ENCODE measurements at regions not wholly inside any gene's neighbourhood (a gene's known extent, or its start where the extent isn't known, plus 50 kb on each side); places are given as distances from the start of the nearest gene placed in this dataset.
"Not testable (repeated sequence)": the region's sequence is repeated elsewhere in the genome, so short reads cannot be mapped to it uniquely, and the experiment has no call there.

DNA sequence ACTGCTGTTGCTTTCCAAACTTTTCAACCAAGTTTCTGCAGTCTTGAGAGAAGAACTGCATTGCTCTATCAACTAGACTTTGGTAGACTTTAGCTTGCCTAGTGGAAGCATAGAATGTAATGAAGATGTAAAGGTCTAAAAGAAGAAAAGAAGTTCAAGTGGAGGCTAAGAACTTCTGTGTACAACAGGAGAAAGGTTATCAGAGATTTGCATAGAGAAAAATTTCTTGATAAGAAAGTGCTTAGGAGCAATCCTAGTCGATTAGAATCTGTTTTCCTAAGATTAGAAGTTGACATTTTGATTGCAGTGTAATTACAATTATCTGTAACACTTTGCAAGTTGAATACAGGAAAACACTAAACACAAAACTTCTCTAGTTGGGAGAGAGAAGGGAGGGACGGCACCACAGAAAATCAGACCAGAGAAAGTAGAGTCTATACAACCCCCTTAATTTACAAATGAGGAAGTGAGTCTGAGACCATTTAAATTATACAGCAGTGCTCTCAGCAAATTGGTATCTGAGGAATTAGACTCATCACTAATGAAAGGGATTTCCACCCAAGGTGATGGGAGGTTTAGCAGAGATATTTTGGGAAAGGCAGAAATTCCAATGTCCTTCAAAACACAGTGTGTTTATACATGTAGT, 194.3 kb upstream of the MARCKS start:
- DNase-seq: no peak

DNA sequence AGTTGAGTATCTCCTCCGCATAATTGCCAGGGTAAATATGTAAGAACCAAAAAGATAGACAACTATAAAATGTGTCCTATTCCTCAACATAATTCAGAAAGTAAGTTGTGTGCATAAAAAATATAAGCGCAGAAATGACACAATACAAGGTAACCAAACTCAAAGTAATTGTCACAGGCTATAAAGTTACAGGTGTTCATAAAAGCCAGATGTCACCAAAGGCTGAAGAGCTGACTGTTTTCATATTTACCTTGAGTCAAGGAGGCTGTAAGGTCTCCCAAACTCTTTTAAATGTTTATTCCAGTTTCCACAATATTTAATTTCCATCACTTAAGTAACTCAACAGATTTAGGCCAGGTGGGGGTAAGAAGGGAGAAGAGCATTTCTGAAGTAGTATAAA, 192.2 kb upstream of the MARCKS start:
- DNase-seq: no peak

DNA sequence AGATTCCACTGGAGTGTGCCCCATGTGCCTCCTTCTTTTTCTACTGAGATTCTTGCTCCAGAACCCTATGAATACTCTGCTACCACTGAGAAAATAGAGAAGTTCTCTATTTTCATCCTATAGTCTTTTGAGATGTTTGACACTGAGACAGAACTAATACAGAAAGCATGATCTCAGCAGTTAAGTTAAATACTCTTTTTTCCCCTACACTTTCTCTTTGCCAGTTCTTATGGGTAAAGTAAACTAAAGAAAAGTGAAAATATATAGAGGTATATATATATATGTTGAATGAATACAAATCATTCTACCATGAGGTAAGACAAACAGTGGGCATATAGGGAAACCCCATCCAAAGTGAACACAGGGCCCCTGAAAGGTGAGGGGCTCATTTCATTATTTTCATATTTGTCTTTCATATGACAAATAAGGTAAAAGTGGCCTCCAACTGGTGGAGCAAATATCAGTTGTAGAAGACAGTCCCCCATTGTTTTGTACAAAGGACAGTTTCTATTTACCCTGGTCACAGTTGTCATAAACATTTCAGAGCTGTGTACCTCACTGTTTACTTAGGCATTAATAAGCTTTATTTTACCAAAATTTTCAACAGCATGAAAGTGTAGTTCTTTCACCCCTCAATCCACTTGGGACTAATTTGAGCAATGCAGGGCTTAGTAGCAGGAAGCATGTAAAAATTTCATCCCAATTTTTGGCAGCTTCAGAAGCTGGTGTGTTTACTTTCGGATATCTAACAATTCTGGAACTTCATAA, 188.3 kb upstream of the MARCKS start:
- peak; percentile 65 for DNase-seq

DNA sequence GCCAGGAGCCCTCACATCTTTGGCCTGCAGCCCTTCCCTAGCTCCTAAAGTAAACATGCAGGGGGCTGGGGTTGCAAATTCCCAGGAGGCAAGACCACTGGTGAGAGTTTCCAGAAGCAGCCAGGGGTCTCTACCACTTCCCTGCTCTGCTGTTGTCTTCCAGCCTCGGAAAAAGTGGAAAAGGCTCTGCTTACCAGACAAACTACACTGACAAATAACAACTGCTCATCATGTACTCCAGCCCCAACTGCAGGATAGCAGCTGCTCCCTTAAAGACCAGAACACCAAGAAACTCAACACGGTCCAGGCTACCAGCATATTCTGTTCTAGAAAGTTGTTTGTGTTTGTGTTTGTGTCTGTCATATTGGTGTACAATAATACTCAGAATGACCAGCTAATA, 187.5 kb upstream of the MARCKS start:
- no peak for DNase-seq

DNA sequence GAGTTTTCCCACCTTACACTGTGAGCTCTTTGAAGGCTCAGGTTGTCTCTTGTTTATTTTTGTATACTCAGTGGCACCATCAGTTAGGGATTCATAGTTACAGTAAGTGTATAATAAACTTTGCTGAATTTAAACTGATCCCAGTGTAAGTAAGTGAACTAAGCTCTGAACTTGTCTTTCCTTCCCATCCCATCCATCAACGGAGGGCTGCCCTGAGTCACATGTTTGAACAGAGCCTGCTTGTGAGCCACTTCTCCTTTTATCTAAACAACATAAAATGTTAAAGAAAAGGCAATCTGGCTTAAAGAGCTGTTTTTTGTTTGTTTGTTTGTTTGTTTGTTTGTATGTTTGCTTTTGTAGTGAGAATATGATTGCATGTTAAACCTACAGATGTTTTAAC, 185.7 kb upstream of the MARCKS start:
- peak; percentile 58 for DNase-seq

DNA sequence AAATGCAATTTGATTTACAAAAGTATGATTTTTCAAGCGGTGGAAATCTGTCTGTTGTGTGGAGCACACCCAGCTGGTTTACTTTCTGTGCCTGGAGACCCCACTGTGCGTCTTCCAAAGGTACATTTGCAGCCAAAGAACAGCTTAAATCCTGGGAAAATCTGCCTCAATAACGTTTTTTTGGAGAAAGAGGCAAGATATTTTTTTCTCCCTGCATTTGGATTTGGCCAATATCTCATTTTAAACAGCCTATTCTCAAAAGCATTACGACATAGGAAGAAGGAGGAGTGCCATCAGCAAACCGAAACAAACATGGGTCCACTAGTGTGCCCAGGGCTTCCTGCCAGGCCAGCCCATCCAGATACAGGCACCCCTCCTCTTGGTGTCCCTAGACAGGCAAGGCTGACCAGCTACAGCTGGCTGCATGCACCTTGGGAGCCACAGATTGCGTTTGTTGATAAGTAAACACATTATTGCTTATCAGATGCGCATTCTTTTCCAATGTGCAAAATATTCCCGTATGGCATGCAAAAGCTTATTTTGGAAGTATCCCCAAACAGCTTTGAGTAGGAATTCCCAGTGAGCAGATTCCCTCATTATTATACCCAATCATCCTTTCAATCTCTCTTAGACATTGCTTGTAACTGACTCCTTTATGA, 184.5 kb upstream of the MARCKS start:
- peak; percentile 46 for DNase-seq

DNA sequence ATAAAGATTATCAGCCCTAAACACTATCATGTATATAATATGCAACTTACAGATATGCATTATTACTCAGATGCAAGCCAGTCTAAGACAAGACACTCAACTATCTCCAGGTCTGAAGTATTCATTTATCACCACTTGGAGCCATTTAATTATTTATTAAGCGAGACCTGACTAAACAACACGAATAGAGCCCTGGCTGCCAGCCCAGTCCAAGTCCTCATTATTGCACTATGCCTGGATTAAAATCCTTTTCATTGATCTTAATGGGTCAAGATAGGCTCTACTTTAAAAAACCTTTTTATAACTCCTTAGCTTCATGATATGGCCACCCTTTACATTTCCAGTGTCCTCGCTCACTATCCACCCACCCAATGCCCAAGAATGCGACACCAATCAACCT, 183.1 kb upstream of the MARCKS start:
- no peak for DNase-seq

DNA sequence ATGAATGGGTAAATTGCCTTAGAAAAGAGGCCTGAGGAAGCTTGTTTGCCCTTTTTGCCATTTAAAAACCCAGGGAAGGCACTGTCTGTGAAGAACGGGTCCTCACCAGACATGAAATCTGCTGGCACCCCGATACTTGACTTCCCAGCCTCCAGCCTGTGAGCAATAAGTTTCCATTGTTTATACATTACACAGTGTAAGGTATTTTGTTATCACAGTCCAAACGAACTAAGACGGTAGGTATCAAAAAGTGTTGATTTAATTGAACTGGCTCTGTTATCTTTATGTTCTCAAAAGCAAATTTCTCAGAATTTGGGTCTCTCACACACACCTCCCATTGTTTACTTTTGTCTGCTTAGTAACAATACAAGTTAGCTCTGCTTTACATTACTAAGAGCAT, 181.1 kb upstream of the MARCKS start:
- DNase-seq: no peak

DNA sequence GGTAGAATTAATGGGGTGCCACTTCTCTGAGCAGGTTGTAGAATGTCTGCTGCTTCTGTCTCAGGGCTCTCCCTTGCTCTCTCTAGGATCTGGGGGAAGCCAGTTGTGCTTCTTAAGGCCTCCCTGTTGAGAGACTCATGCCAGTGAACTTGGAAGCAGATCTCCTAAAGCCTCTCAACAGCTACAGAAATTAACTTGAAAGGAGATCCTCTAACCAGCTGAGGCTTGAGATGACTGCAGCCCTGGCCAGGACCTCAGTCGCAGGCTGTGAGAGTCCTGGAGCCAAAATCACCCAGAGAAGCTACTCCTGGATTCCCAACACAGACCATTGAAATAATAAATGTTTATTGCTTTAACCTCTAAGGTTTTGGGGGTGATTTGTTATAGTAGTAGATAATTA, 180.2 kb upstream of the MARCKS start:
- DNase-seq: no peak

DNA sequence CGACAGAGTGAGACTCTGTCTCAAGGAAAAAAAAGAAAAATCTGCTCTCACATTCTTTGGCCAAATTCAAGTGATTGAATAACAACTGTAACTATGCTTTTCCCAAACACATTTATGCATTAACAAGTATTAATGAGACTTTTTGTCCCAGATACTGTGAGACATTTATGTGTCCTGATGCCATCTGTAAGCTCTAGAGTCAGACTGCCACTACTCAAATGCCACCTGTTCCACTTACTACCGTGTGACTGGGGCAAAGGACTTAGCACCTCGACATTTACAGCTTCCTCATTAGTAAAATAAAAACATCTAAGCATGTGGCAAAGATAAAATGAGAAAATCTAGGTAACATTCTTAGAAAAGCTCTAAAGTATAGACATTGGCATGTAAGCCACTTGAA, 178.1 kb upstream of the MARCKS start:
- no peak for DNase-seq

DNA sequence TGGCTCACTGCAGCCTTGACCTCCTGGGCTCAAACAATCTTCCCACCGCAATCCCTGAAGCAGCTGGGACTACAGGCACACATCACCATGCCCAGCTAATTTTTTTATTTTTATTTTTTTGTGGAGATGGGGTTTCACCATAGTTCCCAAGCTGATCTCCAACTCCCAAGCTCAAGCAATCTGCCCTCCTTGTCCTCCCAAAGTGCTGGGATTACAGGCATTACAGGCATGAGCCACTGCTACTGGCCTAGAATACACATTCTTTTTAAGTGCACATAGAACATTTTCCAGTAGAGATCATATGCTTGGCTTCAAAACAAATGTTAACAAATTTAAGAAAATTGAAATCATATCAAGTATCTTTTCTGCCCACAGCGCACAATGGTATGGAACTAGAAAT, 176.8 kb upstream of the MARCKS start:
- no peak for DNase-seq

DNA sequence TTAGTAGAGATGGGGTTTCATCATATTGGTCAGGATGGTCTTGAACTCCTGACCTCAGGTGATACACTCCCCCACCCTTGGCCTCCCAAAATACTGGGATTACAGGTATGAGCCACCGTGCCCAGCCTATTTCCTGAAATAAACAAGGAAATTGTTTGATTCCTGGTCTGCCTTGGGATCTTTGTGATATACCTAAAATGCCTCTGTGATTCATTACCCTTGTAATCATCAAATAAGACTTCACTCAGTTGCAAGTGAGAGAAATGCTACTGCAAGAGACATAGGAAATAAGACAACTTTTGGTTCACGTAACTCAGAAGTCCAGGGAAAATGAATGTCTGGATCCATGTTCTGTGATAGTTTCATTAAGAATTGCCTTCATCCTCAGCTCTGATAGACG, 173.2 kb upstream of the MARCKS start:
- no peak for DNase-seq

DNA sequence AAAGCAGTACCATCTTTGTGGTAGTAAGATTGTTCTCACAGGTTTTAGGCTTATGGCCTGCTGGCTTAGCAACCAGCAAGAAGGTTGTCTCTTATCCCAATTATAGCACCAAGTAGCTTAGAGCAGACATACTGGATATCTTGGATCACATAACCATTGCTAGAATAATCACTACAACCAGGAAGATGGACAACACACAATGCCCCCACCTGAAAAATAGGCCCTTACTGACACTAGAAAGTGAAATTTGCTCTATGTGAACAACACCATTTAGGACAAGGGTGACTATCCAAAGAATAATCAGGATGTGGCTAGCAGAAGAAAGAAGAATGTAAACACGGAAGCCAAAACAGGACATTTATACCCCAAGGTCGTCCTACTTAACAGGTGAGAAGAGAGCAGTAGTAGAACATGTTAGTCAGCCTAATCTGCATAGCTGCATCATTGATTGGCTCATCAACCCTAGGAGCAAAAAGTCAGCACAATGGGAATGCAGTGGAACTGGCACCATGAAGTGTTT, 172.7 kb upstream of the MARCKS start:
- DNase-seq: no peak

DNA sequence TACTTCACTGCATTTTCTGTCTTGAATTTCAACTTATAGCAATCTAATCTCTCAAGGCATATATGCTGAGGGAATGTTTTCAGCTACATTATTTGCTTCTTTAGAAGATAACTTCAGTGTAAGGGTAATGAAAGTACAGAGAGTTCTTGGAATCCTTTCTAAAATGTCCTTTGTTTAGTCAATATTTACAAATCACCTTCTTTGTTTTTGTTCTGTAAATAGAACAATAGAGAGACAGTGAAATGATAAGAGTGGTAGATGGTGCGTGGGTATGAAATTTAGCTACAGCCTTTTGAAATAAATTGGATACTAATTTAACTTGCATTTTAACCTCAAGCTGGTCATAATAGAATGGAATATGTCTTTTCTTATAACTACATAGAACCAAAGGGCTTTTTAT, 171.1 kb upstream of the MARCKS start:
- no peak for DNase-seq

DNA sequence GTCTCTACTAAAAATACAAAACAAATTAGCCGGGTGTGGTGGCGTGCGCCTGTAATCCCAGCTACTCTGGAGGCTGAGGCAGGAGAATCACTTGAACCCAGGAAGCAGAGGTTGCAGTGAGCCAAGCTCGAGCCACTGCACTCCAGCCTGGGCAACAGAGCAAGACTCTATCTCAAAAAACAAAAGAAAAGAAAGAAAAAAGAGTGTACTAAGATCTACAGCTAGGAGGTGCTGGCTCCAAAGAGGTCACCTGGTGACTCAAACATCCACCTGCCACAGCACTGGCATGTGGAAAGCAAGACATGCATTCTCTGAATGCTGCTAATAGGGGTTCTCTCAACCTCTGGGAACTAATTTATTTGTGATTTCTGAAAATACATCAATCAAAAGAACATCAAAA, 167.5 kb upstream of the MARCKS start:
- DNase-seq: not testable (repeated sequence)

DNA sequence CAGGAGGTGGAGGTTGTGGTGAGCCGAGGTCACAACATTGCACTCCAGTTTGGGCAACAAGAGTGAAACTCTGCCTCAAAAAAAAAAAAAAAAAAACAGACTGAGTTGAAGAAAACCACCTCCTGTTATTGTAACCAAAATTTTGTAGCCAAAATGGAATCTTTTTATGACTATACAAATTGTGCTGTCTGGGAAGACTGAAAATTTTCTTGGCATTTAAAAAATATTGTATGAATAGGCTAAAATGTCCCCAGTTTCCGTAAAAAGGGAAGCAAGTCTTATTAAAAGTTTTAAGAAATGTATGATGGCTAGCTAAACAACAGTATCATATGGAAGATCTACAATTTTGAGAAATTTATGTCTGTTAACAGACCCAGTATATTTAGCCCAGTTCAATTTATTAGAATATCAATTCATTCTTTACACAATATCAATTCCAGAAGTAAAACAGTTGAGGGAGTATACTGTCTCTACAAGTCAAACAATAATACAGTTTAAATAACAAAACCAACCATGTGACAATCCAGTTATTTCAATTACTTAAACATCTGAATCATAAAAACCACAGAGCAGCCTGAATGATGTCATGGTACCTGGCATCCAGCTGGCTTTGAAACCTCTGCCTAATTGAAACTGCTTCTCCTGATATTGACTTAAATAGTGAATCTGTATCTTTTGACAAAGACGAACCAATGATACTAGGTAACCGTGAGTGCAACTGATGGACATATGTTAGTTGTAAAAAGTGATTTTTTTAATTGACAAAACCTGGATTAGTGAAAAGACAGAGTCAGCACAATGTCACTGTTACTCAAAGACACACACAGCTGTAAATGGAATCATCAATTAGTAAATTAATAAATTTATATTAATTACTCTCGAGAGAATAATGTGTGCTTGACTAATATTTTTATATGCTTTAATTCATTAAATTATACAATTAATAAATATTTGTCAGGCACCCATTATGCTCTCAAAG, 166.6 kb upstream of the MARCKS start:
- peak; percentile 77 for DNase-seq

DNA sequence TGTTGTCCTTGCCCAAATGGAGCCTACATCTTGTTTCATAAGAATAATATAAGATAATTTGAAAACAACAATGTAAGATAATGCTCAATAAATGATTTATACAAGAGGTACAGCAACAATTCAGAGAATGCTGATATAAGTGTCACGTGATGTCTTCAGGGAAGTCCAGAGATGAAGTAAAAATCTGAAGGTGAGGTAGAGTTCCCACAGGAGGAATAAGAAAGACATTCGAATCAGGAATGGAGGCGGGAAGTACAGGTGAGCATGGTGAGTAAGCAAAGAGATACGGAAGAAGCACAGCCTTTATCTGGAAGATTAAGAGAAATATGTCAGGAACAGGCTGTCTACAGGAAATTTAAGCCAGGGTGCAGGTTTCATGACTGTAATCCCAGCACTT, 165.9 kb upstream of the MARCKS start:
- DNase-seq: no peak

DNA sequence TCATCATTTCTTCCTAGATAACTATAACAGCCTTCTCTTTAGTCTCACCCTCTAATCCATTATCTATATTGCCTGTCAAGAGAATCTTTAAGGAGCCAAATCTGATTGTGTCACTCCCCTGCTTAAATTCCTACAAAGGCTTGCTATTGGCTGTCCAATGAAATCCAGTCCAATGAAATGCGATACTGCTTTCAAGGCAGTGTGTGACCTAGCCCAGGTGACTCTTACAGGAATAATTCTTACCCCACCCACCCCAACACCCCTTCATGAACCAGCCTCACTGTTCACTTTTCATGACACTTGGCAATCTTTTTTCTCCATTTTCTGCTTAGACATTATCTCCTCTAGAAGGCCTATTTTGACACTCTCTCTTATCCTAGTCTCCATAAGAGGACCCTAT, 163.3 kb upstream of the MARCKS start:
- no peak for DNase-seq

DNA sequence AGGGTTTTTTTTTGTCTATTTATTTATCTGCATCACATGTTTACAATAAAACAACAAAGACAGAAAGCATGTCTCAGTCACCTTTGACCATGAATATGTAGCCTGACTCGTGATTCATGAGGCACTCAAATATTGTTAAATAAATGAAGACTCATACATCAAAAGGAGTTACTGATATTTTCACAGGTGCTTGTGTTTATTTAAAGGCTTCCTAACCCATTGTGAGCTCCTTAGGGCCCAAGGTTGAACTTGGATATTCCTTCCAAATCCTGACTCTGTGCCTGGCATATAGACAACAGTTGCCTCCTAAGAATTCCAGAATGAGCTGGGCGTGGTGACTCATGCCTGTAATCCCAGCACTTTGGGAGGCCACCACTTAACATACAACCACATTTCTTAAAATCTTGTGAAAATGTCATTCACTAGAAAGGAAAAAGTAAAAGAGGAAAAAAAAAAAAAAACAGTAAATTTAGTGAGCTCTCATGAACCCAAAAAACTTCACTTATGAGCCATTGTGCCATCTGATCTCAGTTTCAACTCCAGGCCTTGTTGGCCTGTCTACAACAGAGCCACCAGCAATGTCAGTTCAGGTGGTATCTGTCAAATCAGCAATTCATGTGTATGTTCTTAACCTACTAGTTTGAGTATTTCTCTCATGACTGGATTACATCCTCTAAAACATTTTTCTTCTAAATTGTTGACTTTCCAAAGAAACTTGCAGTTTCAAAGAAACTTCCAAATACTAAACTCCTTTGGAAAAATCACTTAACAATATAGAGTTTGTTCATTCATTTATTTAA, 162.7 kb upstream of the MARCKS start:
- no peak for DNase-seq

DNA sequence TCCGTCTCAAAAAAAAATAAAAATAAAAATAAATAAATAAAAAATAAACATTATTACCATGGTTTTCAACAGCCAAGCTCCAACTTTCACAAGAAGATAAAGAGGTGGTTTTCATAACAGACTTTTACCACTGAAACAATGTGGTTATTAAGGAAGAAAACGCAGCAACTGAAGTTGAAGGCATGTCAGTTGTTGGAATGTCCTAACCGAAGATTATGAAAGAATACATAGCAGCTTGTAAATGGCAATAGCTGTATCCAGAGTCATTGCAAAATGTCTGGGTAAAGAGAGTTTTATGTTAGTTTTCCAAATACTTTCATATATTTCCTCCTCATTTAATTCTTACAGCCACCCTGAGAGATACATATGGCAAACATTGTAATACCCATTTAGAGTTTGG, 161.6 kb upstream of the MARCKS start:
- DNase-seq: peak; percentile 75

DNA sequence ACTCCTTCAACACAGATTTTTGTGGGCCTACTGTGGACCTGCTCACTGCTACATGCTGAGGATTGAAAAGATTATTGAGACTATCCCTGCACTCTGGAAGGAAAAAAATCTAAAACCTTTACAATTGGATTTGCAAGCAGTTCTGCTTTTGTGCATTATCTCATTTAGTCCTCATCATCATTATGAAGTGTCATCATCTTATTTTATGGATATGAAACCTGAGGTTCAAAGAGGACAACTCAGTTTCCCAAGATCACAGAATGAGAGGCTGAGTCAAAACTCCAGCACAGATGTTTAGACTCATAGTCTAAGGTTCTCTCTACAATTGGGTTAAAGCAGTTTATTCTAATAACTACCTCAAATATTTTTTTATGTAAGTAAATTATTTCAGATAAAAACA, 160.2 kb upstream of the MARCKS start:
- peak; percentile 93 for DNase-seq

Data from suppressor macrophage treated with lipopolysaccharide for 4 hours (primary cell).